Activated naive CD4-positive, alpha-beta T cell treated with anti-CD3 and anti-CD28 coated beads, Interleukin-2, amount 10 ng/mL, durations not matched to agents 7 days and 5 days (primary cell): ENCODE measurements at regions not wholly inside any gene's neighbourhood (a gene's known extent, or its start where the extent isn't known, plus 50 kb on each side); places are given as distances from the start of the nearest gene placed in this dataset.
"Not testable (repeated sequence)": the region's sequence is repeated elsewhere in the genome, so short reads cannot be mapped to it uniquely, and the experiment has no call there.

Source experiments
- CTCF ChIA-PET: fragments of 350-600 bp; sonication (Branson Sonifier 250); formaldehyde crosslinking; loops from one replicate; lab custom pipeline; 2021; ENCODE audit warnings: antibody characterized with exemption; lab: Charles Lee
- DNase-seq: peaks from one replicate; pipeline ENCODE4 v3.0.0-alpha.2; 2020
- H3K27ac Mint-ChIP-seq: one replicate; pipeline ENCODE4 v1.8.0; 2021; ENCODE audit warnings: mild to moderate bottlenecking, moderate library complexity, mixed read lengths
- H3K27me3 Mint-ChIP-seq: one replicate; pipeline ENCODE4 v1.8.0; 2021; ENCODE audit warnings: mild to moderate bottlenecking, mixed read lengths
- H3K36me3 Mint-ChIP-seq: one replicate; pipeline ENCODE4 v1.8.0; 2021; ENCODE audit warnings: mixed read lengths
- H3K4me1 Mint-ChIP-seq: one replicate; pipeline ENCODE4 v1.8.0; 2021; ENCODE audit warnings: mixed read lengths
- H3K4me3 Mint-ChIP-seq: one replicate; pipeline ENCODE4 v1.8.0; 2021; ENCODE audit warnings: mild to moderate bottlenecking, moderate library complexity, mixed read lengths
- H3K9me3 Mint-ChIP-seq: one replicate; pipeline ENCODE4 v1.8.0; 2021; ENCODE audit warnings: mixed read lengths

DNA sequence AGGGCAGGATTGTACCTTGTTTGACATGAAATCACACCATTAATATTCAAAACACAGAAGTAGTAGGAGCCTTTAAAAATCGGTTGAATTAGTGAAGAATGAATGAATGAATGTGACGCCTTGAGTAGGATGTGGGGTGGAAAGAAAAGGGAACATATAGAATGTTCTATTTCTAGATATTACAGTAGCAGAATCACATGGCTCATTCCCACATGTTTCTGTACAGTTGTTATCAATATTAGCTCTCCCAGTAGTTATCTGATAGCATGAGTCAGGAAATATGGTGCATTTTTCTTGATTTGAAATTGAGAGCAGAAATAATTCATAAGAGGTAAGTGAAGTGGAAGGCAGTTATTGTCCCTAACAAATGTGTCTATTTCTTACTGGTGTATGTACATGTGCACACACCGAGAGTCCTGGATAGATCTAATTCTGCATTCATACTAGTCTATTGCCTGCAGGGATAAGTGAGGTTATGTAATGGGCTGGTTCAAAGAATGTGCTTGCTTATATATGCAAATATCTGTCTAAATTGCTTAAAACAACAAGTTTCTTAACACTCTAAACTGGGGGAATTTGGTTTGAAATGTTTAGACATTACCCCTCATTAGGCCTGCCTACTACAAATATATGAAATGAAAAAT, 245.4 kb downstream of the EFCAB11 start:
- Mint-ChIP-seq H3K4me1 (no peaks in the 10 kb centered on the region), H3K36me3 (peaks cover 15% of the 10 kb centered on the region), H3K27ac (no peak overlapping the region), H3K9me3 (peaks cover 35% of the 10 kb centered on the region), H3K4me3 (no peak overlapping the region), H3K27me3 (no peaks in the 10 kb centered on the region)
- no peak for DNase-seq
- CTCF ChIA-PET, result no interaction called here

DNA sequence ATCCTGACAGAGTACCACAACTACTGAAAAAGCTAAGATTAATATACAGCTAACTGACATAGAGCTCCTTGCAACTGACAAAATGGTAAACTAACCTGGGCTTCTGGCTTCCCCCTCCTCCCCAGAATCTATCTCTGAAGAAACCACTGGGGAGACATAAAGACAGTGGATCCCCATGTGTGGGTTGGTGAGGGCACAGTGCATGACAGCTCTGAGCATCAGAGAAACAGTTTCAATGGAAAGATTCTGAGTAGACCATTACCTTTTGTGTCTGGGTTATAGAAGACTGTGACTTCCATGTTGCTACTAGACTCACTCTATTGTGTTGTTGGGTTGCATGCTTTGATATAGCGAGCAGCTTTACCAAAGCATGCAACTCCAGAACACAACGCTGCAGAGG, 247.4 kb downstream of the EFCAB11 start:
- H3K4me3 Mint-ChIP-seq, result no peak overlapping the region
- H3K27me3 Mint-ChIP-seq, result no peaks in the 10 kb centered on the region
- H3K36me3 Mint-ChIP-seq, result peaks cover 15% of the 10 kb centered on the region

DNA sequence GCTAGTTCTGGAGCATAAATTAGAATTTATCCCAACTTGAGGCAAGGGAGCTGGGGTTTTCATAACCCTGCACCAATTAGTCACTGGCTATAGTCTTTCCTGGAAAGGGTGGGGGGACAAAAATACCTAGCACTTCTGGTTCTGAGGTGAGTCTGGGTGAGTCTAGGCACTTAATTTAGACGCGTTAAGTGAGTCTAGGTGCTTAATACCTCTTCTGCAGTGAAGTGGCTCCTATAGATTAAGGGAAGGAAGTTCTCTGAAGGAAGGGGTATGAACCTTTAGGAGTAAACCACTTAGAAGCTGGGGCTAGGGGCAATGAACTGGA, 251.7 kb downstream of the EFCAB11 start:
- Mint-ChIP-seq H3K4me1 (peaks cover 37% of the 10 kb centered on the region), H3K4me3 (no peak overlapping the region), H3K27me3 (no peaks in the 10 kb centered on the region), H3K27ac (no peak overlapping the region), H3K9me3 (peaks cover 20% of the 10 kb centered on the region), H3K36me3 (peaks cover 10% of the 10 kb centered on the region)
- CTCF ChIA-PET, result no interaction called here
- DNase-seq, result no peak

More for the DNA sequence above, 247.4 kb downstream of the EFCAB11 start:
- H3K4me1 Mint-ChIP-seq, result peaks cover 16% of the 10 kb centered on the region
- peaks cover 28% of the 10 kb centered on the region for H3K9me3 Mint-ChIP-seq
- no peak for DNase-seq
- CTCF ChIA-PET, result no interaction called here
- H3K27ac Mint-ChIP-seq, result no peak overlapping the region

DNA sequence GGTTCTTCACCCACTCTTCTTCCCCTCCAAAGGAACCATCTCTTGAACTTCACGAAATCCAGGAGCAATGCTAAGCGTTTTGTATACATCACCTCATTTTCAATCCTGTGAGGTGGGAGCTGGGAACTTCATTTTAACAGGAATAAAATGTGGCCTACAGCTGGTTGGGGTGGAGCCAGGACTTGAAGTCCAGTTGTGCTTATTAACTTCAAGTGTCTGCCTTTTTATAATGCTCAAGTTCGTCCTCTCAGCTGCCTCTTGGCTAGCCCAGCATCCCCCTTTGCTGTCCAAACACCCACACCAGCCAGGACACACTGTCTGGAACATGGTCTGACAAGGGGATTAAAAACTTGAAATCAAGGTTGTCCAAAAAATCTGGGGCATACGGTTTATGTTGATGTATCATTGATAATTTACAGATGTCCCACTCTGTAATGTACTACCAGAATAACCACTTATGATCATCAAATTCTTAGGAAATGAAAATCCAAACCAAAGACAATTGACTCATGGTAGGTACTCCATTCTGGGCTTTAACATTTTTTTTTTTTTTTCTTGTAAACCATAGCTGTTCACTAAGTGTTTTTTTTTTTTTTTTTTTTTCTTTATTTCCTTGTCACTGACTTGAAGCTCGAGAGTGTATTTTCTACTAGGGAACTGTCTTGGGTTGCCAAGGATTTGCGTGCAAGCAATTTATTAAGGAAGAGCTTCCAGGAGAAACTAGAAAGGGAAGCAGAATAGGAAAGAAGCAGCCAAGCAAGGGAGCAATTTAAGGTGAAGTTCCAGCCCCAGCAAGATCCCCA, 252.3 kb downstream of the EFCAB11 start:
- CTCF ChIA-PET, result no interaction called here
- Mint-ChIP-seq H3K4me3 (peak overlapping the region; percentile 55), H3K36me3 (peaks cover 10% of the 10 kb centered on the region), H3K4me1 (peaks cover 42% of the 10 kb centered on the region), H3K27me3 (no peaks in the 10 kb centered on the region), H3K9me3 (peaks cover 26% of the 10 kb centered on the region), H3K27ac (peak overlapping the region; percentile 83)
- no peak for DNase-seq

DNA sequence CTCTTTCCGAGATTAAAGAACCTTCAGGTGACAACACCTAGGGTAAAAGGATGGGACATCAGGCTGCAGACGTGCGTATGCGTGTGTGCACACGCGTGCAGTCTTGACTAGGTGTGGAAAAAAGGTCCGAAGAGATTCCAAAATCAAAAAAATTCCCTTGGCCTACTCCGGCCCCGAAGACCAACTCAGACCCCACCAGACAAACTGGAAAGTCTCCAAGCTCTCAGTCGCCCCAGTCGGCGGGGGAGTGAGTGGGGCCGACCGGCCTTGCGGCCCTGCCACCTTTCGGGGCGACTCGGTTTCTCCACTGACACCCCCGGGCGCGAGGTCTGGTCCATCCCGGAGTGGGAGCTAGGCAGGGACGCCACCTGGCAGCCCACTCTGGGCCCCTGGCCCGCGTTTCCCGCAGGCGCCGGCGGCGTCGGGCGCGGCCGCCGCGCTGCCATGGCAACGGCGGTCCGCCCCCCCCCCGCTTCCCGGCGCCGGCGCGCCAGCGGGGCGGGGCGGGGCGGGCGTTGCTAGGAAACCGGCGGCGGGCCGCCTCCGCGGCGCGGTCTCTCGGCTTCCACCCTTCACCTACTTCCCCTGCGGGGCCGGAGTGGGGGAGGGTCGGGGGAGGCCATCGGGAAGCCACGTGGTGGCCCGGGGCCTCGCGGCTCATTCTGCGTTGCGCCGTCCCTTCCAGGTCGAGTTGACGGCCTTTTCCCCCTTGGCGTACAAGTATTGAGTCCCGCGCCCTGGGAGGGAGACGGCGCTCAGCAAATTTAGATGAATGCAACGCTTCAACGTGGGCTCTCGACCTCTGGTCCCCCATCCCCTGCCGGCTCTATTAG, 253.1 kb downstream of the EFCAB11 start:
- DNase-seq, result peak; percentile 88

DNA sequence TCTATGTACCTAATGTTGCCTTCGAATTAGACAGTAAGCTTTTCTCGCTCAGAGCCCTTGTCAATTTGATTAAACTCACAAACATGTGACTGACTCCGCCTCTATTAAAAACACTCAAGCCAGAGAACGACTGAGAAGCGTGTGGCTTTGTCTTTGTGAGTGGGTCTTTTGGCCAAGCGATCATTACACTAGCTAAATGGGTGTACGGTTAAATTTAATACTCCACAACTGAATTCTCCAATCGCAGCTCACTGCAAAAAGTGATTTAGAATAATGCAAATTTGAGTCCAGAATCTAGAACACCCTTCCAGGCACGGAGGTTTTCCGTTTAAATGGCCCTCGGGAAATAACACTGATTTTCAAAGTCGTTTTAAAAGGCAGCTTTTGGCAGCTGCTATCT, 253.7 kb downstream of the EFCAB11 start:
- Mint-ChIP-seq H3K9me3 (peaks cover 32% of the 10 kb centered on the region), H3K27me3 (no peaks in the 10 kb centered on the region), H3K27ac (no peak overlapping the region), H3K4me1 (peaks cover 49% of the 10 kb centered on the region), H3K36me3 (peaks cover 10% of the 10 kb centered on the region), H3K4me3 (peak overlapping the region; percentile 73)
- CTCF ChIA-PET, result interaction anchor here (0.9 to 1.2 kb wide), 2 partner anchors 19 to 20 kb away, joined by 3 to 4 read pairs; no protein-coding TSS in a partner anchor
- no peak for DNase-seq

More for the DNA sequence above, 253.1 kb downstream of the EFCAB11 start:
- H3K4me1 Mint-ChIP-seq, result peaks cover 49% of the 10 kb centered on the region
- no peaks in the 10 kb centered on the region for H3K27me3 Mint-ChIP-seq
- H3K27ac Mint-ChIP-seq, result peak overlapping the region; percentile 83
- H3K36me3 Mint-ChIP-seq, result peaks cover 10% of the 10 kb centered on the region
- CTCF ChIA-PET, result interaction anchor here (0.9 kb wide), 1 partner anchor 20 kb away, joined by 4 read pairs; no protein-coding TSS in a partner anchor
- peak overlapping the region; percentile 73 for H3K4me3 Mint-ChIP-seq
- H3K9me3 Mint-ChIP-seq, result peaks cover 32% of the 10 kb centered on the region

DNA sequence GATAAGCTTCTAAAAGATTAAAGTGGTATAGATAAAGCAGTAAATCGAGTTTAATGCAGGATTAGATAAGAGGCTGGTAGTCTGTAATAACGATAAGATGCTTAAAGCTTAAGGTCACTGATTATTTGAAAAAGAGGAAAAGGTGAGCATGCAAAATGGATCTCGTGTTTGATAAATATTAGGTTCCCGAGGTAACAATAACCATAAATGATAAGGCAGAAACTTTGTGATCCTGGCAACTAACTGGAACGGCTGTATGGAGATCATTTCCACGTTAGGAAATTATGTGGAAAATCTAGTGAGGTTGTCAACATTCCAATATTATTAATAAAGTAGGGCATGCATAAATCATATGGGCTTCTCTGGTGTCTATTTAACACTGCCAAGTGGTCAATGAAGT, 255.5 kb downstream of the EFCAB11 start:
- no peak overlapping the region for H3K27ac Mint-ChIP-seq
- H3K9me3 Mint-ChIP-seq, result peaks cover 26% of the 10 kb centered on the region
- peaks cover 49% of the 10 kb centered on the region for H3K4me1 Mint-ChIP-seq
- no peak for DNase-seq
- no peak overlapping the region for H3K4me3 Mint-ChIP-seq
- H3K27me3 Mint-ChIP-seq, result no peaks in the 10 kb centered on the region
- CTCF ChIA-PET, result no interaction called here
- peaks cover 9% of the 10 kb centered on the region for H3K36me3 Mint-ChIP-seq

DNA sequence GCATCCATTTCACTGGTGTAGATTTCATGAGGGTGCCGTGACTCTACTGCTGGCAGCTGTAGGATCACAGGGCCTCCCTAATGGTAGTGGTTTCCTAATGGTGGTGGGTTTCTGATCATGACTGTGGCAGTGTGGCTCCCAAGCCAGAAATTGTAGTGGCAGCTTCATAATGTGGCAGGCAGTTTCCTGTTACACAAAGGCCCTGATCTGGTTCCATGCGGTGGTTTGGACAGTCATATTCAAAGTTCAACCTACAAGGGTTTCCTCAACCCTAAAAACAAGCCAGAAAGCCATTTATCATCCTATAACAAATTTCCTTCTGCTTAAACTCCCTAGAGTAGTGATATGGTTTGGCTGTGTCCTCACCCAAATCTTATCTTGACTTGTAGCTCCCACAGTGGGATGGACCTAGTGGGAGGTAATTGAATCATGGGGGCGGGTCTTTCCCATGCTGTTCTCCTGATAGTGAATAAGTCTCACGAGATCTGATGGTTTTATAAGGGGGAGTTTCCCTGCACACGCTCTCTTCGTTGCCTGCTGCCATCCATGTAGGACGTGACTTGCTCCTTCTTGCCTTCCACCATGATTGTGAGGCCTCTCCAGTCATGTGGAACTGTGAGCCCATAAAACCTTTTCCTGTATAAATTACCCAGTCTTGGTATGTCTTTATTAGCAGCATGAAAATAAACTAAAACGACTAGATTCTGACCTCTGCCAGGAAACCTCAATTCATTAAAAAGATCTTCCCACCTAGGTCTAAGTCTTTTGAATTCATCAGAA, 257.1 kb downstream of the EFCAB11 start:
- Mint-ChIP-seq H3K9me3 (peaks cover 15% of the 10 kb centered on the region), H3K4me1 (peaks cover 37% of the 10 kb centered on the region), H3K27me3 (no peaks in the 10 kb centered on the region), H3K27ac (no peak overlapping the region), H3K4me3 (no peak overlapping the region), H3K36me3 (no peaks in the 10 kb centered on the region)
- DNase-seq, result no peak
- CTCF ChIA-PET, result no interaction called here

DNA sequence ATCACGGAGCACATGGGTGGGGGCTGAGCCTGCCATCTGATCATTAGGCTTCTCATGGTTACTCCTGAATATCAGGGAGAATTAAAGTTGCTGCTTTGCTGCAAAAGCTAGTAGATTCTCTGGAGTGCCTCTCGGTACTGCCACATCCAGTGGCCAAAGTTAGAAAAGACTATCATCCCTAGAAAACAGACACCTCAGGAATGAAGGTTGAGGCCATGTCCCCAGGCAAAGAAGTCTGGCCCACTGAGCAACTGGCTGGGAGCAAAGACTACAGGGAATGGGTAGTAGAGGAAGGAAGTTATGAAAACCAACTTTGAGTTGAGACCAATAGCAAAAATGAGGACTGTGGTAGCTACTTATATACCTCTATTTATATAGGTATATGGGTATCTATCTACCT, 258.7 kb downstream of the EFCAB11 start:
- no peak for DNase-seq
- H3K27ac Mint-ChIP-seq, result no peak overlapping the region
- H3K27me3 Mint-ChIP-seq, result no peaks in the 10 kb centered on the region
- peaks cover 24% of the 10 kb centered on the region for H3K4me1 Mint-ChIP-seq
- H3K36me3 Mint-ChIP-seq, result no peaks in the 10 kb centered on the region
- no peak overlapping the region for H3K4me3 Mint-ChIP-seq
- peaks cover 15% of the 10 kb centered on the region for H3K9me3 Mint-ChIP-seq
- CTCF ChIA-PET, result no interaction called here

DNA sequence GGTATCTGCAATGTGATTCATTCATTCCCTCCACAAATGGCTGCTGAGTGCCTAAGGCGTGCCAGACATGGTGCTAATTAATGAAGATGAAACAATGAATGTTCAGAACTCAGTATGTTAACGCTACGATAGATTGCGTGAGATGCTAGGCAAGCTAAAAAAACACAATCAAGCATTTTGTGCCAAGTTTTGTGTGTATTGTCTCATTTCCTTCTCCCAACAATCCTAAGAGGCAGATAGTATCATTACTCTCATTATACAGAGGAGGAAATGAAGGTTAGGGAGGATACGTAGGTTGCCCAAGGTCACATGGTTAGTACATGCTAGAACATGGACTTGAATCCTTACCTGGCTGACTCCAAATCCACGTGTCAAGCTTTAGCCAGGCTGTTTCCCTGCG, 264.4 kb downstream of the EFCAB11 start:
- no peak for DNase-seq
- Mint-ChIP-seq H3K27ac (no peak overlapping the region), H3K4me1 (peaks cover 8% of the 10 kb centered on the region), H3K9me3 (peaks cover 13% of the 10 kb centered on the region), H3K4me3 (no peak overlapping the region), H3K27me3 (no peaks in the 10 kb centered on the region), H3K36me3 (peaks cover 3% of the 10 kb centered on the region)
- CTCF ChIA-PET, result no interaction called here

DNA sequence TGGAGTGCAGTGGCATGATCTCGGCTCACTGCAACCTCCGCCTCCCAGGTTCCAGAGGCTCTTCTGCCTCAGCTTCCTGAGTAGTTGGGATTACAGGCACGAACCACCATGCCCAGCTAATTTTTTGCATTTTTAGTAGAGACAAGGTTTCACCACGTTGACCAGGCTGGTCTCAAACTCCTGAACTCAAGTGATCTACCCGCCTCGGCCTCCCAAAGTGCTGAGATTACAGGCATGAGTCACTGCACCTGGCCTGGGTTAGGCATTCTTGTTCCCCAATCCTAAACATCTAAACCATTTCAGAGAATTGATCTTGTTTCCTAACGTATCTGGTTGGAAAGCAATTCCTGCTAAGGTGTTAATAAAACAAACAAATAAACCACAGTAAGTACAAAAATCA, 264.8 kb downstream of the EFCAB11 start:
- DNase-seq, H3K27me3 Mint-ChIP-seq, H3K4me1 Mint-ChIP-seq, H3K27ac Mint-ChIP-seq, H3K4me3 Mint-ChIP-seq, CTCF ChIA-PET, H3K36me3 Mint-ChIP-seq: not testable (repeated sequence)
- H3K9me3 Mint-ChIP-seq, result peaks cover 14% of the 10 kb centered on the region

DNA sequence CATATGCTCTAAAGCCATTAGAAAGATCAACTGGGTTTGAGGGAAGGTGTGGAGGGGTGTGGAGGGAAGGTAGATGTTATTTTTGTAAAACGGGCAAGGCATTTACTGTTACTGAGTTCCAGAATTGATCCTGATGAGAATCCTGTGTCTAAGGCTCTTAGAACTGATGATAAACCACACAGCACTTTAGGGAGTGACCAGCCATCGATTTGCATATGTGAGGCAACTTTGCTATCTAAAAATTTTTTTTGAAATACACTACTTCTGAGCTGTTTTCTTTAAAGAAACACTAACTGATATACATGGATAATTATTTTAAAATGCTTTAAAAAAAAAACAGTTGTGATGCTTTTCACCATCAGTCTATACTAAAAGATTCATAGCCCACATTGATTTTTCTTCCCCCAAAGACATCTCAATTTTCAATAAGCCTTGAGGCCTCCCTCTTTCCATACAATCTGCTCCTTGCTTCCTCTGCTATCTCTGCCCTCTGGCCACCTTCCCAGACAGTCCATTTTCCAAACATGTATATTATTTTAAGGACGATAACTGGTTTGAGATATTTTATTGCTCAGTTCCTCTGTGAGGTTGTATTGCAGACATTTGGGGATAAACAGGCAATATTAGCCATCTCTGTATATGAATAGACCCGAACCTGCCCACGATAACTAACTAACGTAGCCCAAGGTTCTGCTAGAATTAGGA, 265.9 kb downstream of the EFCAB11 start:
- peaks cover 10% of the 10 kb centered on the region for H3K4me1 Mint-ChIP-seq
- peaks cover 19% of the 10 kb centered on the region for H3K9me3 Mint-ChIP-seq
- H3K36me3 Mint-ChIP-seq, result peaks cover 7% of the 10 kb centered on the region
- CTCF ChIA-PET, result no interaction called here
- H3K27me3 Mint-ChIP-seq, result no peaks in the 10 kb centered on the region
- H3K4me3 Mint-ChIP-seq, result no peak overlapping the region
- no peak overlapping the region for H3K27ac Mint-ChIP-seq
- no peak for DNase-seq

DNA sequence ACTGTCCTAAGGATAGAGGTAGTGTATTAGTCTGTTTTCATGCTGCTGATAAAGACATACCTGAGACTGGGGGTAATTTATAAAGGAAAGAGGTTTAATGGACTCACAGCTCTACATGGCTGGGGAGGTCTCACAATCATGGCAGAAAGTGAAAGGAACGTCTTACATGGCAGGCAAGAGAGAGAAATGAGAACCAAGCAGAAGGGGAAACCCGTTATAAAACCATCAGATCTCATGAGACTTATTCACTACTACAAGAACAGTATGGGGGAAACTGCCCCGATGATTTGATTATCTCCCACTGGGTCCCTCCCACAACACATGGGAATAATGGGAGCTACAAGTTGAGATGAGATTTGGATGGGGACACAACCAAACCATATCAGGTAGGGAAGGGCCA, 267.4 kb downstream of the EFCAB11 start:
- CTCF ChIA-PET, H3K27me3 Mint-ChIP-seq, DNase-seq, H3K27ac Mint-ChIP-seq, H3K4me3 Mint-ChIP-seq: not testable (repeated sequence)
- peaks cover 11% of the 10 kb centered on the region for H3K36me3 Mint-ChIP-seq
- H3K9me3 Mint-ChIP-seq, result peaks cover 25% of the 10 kb centered on the region
- peaks cover 21% of the 10 kb centered on the region for H3K4me1 Mint-ChIP-seq
